Panc1 (cell line): ENCODE measurements at regions not wholly inside any gene's neighbourhood (a gene's known extent, or its start where the extent isn't known, plus 50 kb on each side); places are given as distances from the start of the nearest gene placed in this dataset.

Source experiments
- SIN3A ChIP-seq: IDR thresholded peaks from 2 replicates; pipeline ENCODE4 v1.6.1; 2012; ENCODE audit warnings: low read depth, mild to moderate bottlenecking, low read length, moderate library complexity, borderline replicate concordance; ENCODE audit not compliant: insufficient read depth
- TCF7L2 ChIP-seq: IDR thresholded peaks from 2 replicates; pipeline ENCODE4 v1.6.1; 2011; ENCODE audit warnings: mild to moderate bottlenecking, low read depth, low read length, inconsistent platforms
- TF ChIP-seq, protein P1 (sequence below), 2 experiments: IDR thresholded peaks; 2 replicates each; pipeline ENCODE4 v1.6.1; 2011 to 2012; ENCODE audit warnings: low read depth in 2 of 2, control low read depth in 1 of 2, low read length in 1 of 2, mild to moderate bottlenecking in 1 of 2, moderate library complexity in 1 of 2; ENCODE audit not compliant: insufficient read depth in 1 of 2
- TF ChIP-seq, protein P2 (sequence below): fragments of 450-650 bp; IDR thresholded peaks from 2 replicates; pipeline ENCODE4 v1.5.1; 2017; ENCODE audit warnings: mild to moderate bottlenecking

DNA sequence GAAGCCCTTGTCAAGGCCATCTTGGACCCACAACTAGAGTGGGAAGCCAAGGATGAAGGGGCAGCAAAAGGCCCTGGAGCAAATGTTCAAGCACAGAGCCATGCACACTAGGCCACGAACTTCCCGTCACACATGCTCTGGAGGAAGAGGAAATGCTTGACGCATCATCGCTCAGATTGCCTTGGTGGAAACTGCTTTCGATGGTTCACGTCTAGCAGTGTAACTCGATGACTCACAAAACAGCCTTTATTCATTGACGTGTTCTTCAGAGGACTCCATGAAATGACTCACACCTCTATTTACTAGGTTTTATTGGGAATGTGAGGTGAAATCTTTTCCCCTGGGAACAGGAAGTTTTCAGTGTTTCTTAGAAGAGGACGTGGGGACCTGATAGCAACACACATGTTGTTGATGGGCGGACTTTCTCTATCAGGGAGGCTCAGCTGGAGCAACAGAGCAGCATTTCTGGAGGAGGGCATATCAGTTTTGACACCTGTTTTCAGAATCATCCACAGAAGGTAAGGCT is 79.8 kb upstream of the FLT1 start:
- TF ChIP-seq, protein P1, sequence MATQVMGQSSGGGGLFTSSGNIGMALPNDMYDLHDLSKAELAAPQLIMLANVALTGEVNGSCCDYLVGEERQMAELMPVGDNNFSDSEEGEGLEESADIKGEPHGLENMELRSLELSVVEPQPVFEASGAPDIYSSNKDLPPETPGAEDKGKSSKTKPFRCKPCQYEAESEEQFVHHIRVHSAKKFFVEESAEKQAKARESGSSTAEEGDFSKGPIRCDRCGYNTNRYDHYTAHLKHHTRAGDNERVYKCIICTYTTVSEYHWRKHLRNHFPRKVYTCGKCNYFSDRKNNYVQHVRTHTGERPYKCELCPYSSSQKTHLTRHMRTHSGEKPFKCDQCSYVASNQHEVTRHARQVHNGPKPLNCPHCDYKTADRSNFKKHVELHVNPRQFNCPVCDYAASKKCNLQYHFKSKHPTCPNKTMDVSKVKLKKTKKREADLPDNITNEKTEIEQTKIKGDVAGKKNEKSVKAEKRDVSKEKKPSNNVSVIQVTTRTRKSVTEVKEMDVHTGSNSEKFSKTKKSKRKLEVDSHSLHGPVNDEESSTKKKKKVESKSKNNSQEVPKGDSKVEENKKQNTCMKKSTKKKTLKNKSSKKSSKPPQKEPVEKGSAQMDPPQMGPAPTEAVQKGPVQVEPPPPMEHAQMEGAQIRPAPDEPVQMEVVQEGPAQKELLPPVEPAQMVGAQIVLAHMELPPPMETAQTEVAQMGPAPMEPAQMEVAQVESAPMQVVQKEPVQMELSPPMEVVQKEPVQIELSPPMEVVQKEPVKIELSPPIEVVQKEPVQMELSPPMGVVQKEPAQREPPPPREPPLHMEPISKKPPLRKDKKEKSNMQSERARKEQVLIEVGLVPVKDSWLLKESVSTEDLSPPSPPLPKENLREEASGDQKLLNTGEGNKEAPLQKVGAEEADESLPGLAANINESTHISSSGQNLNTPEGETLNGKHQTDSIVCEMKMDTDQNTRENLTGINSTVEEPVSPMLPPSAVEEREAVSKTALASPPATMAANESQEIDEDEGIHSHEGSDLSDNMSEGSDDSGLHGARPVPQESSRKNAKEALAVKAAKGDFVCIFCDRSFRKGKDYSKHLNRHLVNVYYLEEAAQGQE (IDR thresholded peaks at IDR 0.05; ENCODE audit: insufficient read depth in 1 of 2, low read depth in 2 of 2, low read length in 1 of 2) = no peak
- TF ChIP-seq SIN3A (no peak), TCF7L2 (no peak)
- TF ChIP-seq, protein P2, sequence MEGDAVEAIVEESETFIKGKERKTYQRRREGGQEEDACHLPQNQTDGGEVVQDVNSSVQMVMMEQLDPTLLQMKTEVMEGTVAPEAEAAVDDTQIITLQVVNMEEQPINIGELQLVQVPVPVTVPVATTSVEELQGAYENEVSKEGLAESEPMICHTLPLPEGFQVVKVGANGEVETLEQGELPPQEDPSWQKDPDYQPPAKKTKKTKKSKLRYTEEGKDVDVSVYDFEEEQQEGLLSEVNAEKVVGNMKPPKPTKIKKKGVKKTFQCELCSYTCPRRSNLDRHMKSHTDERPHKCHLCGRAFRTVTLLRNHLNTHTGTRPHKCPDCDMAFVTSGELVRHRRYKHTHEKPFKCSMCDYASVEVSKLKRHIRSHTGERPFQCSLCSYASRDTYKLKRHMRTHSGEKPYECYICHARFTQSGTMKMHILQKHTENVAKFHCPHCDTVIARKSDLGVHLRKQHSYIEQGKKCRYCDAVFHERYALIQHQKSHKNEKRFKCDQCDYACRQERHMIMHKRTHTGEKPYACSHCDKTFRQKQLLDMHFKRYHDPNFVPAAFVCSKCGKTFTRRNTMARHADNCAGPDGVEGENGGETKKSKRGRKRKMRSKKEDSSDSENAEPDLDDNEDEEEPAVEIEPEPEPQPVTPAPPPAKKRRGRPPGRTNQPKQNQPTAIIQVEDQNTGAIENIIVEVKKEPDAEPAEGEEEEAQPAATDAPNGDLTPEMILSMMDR = no peak
